ENCODE measurements at regions not wholly inside any gene's neighbourhood (a gene's known extent, or its start where the extent isn't known, plus 50 kb on each side); places are given as distances from the start of the nearest gene placed in this dataset.

- no peak for DNase-seq (ENCODE audit: low read depth)
Measured at GRCh38 chr20:52261792-52262191, 70.2 kb upstream of the ZFP64 start.

GRCh38 chr20:52259295-52259694 lies 67.7 kb upstream of the ZFP64 start:
- DNase-seq (ENCODE audit: low read depth), result no peak

- no peak for DNase-seq (ENCODE audit: low read depth)
Measured at GRCh38 chr20:52256454-52256853, 64.9 kb upstream of the ZFP64 start.

GRCh38 chr20:52252664-52253063 lies 61.1 kb upstream of the ZFP64 start:
- no peak for DNase-seq (ENCODE audit: low read depth)

- no peak for DNase-seq (ENCODE audit: low read depth)
Measured at GRCh38 chr20:52251827-52252226, 60.2 kb upstream of the ZFP64 start.

- DNase-seq (ENCODE audit: low read depth), result no peak
Measured at GRCh38 chr20:52251136-52251700, 59.6 kb upstream of the ZFP64 start.

GRCh38 chr20:52247548-52247947 lies 56.0 kb upstream of the ZFP64 start:
- DNase-seq (ENCODE audit: low read depth), result no peak

- no peak for DNase-seq (ENCODE audit: low read depth)
Measured at GRCh38 chr20:52246366-52246765, 54.8 kb upstream of the ZFP64 start.

- DNase-seq (ENCODE audit: low read depth), result no peak
Measured at GRCh38 chr20:52244702-52245101, 53.1 kb upstream of the ZFP64 start.

- DNase-seq (ENCODE audit: low read depth), result peak; percentile 16
Measured at GRCh38 chr20:52242237-52243230, 51.0 kb upstream of the ZFP64 start.

Data from EH (cell line).